Right forelimb (tissue), 1 donor: ENCODE measurements at regions not wholly inside any gene's neighbourhood (a gene's known extent, or its start where the extent isn't known, plus 50 kb on each side); places are given as distances from the start of the nearest gene placed in this dataset.

ENCODE experiments used
- DNase-seq: peaks from one replicate; pipeline ENCODE4 v3.0.0-alpha.2; 2018

DNA sequence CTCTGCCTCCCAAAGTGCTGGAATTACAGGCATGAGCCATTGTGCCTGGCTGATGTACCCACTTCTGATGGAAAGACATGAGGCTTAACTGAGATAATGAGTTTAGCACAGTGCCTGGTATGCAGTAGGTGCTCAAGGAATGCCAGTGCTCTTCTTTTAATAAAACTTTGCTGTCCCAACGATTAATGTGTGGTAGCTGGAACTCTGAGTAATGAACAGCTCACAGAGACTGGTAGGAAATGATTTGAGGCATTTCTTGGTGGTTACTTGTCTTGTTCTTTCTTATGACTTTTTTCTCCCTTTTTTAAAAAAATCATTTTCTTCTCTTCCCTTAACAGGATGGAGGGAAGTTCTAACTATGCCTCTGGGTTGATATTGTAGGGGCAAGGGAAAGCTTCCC lies 235.7 kb upstream of the PWP1 start:
- DNase-seq, result no peak

DNA sequence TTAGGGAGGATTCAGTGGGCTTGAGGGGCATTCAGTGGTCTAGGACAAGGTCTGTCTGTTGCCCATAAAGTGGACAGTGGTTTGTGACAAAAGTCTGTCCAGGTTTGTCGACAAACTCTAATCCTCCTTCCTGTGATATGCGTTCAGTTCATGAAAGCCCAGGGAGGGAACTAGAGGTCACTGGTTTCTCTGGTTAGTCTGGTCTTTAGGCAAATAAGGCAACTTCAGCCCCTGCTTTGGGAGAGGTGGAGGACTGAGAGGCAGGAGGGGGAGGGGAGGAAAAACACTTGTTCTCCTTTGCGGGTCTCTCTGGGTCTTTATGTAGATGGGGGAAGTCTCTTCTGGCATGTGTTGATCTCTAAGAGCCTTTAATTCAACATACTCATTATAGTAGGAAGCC lies 235.1 kb upstream of the PWP1 start:
- DNase-seq, result no peak

DNA sequence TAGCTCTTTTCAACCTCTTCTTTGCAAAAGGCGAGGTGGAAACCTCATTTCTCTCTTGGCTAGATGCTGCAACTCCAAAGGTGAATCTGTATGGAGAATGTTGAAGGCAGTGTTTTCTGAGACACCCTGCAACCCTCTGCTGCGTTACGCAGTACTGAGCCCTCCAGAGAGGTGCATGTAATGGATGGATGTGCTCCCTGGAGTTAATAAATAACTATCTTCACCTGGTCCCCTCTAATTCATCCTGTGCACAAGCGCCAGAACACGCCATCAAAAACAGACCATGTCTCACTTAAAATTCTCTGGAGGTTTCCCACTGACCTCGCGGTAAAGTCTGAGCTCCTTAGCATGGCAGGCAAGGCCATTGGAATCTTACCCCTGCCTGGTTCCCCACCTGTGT lies 234.4 kb upstream of the PWP1 start:
- DNase-seq, result no peak

DNA sequence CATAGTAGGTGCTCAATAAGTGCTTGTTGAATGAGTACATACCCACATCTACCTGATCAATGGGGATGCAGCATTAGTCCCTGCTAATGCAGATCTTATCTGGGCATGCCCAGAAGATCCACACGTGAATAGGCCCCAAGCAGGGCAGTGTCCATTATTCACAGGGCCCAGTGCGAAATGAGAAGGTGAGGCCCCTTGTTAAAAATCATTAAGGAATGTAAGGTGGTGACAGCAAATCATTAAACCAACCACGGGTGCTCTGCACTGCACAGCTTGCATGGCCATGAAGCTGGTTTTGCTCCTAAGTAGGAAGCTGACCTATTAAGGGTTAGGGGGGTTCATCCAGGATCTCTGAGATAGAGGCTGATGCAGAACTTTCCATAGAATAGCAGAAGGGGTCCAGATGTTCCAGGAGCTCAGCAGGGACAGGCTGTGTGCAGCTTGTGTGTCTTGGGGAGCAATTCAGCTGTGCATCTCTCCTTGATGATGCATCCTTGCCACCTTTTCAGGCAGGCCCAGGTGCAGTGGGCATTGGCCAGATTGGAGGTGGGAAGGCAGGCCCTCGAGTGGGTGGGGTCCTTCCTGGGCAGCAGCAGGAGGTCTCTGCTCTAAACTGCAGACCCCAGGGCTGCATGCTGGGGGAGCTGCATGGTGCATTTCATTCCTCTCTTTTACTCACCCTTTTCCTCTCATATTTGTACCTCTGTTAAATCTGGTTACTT lies 231.3 kb upstream of the PWP1 start:
- no peak for DNase-seq

DNA sequence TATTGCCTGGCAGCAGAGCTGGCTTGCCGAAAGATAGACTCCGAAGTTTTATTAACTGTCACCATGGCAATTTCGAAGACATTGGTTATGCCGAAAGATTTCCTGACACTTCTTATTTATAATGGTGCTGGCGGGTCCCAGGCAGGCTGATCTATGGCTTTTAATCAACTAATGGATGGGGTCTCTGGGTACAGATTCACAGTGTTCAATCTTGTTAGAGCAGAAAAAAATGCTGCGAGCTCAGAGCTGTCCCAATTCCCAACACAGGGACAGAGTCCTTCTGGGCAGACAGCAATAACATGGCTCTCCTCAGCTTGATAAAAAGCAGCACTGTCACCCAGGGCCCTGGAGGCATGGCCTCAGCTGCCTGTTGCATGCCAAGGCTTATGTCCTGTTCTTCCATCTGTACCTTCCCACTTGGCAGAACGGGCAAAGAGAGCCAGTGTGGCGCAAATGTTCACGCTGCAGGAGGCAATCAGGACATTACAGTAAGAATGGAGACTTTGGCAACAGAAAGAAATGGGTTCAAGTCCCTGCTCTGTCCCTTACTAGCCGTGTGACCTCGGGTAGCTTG lies 228.2 kb upstream of the PWP1 start:
- DNase-seq, result no peak

DNA sequence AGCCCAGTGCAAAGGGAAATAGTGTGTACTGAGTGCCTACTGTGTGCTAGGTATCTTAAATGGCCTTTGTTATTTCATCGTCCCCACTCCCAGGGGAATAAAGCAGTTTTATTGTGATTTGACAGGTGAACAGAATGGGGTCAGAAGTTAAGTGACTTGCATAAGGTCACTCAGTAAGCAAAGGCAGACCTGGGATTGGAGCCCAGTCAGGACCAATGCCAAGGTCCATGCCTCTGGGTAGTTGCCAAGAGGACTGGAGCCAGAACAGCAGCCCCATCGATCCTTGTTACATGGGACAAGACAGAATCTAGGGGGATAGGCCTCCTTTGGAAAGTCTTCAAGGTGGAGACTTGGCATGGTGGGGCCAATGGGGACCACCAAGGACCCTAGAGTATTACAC lies 227.4 kb upstream of the PWP1 start:
- no peak for DNase-seq

DNA sequence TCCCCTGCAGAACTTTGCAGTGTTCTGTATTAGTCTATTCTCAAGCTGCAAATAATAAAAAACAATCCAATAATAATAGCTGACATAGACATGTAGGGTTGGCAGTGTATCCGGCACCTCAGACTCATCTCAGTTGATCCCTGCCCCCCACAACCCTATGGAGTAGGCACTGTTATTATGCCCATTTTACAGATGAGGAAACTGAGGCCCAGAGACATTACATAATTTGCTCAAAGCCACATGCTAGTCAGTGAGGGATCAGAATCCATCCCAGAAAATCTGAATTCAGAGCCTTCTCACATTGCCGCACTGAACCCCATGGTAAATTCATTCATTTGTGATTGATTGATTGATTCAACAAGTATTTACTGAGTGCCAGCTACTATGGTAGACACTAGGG lies 226.6 kb upstream of the PWP1 start:
- DNase-seq, result no peak

DNA sequence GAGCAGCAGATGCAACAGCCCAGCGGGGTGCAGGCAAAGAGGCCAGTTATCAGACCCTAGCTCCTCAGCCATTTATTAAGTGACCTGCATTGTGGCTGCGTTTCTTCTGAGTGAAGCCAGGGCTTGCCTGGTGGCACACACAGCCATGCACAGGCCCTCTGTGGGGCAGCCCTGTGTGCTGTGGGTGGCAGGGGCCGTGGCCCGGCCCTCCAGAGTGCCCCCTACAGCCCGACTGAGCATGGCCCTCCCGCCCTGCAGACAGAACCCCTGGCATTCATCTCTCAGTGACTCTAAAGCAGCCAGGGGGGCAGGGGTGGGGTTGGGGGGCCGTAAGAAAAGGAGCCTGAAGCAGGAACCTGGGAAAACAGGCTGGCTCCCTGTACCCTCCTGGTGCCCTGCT lies 226.0 kb upstream of the PWP1 start:
- no peak for DNase-seq

DNA sequence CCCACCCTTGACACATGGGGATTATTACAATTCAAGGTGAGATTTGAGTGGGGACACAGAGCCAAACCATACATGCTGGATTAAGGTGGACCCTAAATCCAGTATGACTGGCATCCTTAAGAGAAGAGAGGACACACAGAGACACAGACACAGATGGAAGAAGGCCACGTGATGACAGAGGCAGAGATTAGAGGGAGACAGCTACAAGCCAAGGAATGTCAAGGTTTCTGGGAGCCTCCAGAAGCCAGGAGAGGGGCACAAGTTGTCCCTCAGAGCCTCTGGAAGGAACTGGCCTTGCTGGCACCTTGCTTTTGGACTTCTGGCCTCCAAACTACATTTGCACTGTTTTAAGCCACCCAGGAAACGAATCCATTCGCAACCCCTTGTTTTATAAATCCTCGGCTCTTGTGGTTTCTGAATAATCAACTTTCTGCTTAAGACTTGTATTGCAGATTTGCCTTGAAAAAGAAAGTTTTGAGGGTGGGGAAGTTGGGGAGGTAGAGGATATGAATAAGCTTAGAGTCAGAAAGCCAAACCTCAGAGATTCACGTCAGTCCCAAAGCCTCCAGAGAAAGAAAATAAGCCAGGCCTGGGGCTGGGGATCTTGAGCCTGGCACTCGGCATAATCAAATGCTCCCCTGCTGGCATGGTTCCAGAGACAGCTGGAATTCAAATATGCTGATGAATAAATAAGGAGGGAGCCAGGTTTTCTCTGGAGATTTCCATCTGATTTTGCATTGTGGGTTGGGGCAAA lies 224.2 kb upstream of the PWP1 start:
- no peak for DNase-seq

DNA sequence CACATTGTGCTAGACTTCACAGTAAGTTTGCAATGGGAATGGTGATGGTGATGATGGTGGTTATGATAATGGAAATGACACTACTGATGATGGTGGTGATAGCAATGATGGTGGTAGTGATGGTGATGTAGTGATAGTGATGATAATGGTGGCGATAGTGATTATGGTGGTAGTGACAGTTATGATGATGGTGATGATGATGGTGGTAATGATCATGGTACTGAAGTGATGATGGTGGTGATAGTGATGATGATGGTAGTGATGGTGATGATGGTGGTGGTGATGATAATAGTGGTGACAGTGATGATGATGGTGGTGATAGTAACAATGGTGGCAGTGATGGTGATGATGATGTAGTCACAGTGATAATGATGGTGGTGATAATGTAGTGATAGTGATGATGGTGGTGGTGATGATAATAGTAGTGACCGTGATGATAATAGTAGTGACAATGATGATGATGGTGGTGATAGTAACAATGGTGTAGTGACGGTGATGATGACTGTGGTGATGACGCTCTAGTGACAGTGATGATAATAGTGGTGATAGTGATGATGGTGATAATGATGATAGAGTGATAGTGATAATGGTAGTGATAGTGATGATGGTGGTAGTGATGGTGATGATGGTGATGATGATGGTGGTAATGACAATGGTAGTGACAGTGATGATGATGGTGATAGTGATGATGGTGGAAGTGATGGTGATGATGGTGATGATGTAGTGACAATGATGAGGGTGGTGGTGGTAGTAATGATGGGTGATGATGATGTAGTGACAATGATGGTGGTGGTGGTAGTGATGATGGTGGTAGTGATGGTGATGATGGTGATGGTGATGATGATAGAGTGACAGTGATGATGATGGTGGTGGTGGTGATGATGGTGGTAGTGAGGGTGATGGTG lies 222.9 kb upstream of the PWP1 start:
- DNase-seq, result no peak

DNA sequence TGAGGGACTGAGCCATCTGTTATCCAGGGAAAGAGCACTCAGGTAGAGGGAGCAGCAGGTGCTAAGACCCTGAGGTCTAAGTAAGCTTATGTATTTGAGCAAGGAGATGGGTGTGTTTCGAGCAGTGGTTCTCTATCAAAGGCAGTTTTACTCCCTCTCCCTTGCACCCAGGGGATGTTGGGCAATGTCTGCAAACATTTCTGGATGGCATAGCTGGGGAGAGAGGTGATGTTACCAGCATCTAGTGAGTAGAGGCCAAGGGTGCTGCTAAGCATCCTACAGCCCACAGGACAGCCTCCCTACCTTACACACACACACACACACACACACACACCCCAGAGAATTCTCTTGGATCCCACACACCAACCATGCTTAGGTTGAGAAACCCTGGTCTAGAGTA lies 221.0 kb upstream of the PWP1 start:
- no peak for DNase-seq

DNA sequence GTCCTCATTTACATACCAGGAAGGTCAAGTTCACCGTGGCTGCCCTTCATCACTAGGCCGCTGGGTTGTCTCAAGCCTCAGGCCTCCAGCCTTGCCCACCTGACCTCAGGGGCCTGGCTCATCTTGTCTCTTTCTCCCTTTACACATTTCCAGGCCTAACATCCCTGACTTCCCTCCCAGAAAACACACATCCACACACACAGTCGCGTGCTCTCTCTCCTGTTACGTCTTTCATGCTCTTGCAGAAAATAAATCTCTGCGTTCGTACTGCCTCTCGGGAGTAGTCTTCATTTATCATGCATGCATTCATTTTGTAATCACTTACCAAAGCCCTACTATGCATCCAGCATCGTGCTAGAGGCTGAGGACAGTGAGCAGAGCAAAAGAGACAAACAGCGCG lies 220.0 kb upstream of the PWP1 start:
- DNase-seq, result no peak

DNA sequence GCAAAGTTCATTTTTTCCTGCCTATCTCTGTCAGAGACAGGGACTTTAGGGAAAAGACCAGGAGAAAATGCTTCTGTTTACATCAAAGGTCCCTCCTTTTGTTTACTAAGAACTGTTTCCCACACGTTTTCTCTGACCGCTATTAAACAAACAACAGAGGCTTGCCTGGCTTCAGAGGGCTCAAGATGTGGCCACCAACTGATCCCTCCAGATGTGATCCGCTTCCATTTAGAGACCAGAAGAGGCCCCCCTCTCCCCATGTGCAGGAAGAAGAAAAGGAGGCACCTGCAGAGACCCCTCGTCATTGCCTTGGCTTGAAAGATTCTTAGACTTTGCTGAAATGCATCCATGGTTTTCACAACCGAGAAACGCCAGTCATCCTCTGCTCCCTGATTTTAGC lies 217.9 kb upstream of the PWP1 start:
- no peak for DNase-seq

DNA sequence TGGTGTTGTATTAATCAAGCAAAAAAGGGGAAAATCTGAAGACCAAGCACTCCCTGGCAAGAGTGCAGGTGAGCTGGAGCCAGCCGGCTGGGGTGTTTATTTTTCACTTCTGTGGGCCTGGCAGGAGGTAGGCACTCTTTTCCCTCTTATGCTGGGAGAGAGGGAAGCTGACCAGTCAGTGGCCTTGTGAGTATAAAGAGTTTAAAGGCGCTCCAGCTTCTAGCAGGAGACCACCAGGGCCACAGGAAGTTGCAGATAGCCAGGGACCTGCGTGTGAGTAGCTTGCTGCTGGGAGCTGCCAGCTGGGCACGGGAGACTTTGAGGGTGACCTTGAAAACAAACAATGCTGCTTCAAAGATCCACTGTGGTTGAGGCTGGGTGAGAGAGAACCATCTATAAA lies 217.4 kb upstream of the PWP1 start:
- DNase-seq, result no peak

DNA sequence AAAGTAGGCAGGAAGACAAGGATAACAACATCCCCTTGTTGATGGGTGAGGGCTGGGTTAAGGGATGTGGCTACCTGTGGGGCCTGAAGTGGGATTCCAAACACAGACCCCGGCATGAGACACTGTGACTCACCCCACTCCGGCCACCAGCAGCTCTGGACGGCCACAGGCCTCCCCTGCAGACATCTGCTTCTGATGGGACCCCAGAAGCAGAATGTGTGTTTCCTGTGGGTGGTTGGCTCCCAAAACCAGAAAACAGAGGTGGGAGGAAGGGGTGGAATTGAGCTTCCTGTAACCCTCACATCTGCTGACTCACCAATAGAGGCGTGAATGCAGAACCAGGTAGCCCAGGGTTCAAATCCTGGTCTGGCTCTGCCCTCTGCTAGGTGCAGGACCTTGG lies 216.6 kb upstream of the PWP1 start:
- no peak for DNase-seq

DNA sequence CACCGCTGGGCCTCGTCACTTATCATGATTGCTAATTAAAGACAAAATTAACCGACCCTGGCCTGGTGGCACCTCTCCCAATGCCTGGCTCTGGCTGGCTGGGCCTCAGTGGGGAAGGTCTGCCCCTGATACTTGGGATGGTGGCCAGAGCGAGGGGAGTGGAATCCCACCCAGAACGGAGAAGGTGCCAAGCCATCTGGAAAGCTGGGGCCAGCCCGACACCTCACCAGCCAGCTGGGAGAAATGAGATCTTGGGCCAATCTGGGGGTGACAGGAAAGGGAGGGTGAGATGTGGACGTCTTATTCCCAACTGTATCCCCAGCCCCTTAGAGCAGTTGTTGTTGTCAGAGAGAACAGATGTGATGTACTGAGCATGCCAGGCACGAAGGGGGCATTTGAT lies 215.0 kb upstream of the PWP1 start:
- DNase-seq, result no peak

DNA sequence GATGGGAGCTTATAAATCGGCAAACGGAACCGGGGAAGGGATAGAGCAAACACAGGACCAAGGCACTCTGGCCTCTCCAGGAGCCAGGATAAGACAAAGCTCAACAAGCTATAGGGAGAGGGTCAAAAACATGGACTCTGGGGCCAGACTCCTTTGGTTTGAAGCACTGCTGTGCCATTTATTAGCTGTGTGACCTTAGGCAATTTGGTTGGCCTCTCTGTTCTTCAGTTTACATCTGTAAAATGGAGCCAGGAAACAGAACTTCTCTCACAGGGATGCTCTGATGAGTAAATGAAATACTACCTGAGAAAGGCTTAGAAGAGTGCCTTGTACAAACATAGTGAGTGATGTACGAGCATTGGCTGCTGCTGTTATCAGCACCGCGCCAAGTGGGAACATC lies 213.3 kb upstream of the PWP1 start:
- no peak for DNase-seq

DNA sequence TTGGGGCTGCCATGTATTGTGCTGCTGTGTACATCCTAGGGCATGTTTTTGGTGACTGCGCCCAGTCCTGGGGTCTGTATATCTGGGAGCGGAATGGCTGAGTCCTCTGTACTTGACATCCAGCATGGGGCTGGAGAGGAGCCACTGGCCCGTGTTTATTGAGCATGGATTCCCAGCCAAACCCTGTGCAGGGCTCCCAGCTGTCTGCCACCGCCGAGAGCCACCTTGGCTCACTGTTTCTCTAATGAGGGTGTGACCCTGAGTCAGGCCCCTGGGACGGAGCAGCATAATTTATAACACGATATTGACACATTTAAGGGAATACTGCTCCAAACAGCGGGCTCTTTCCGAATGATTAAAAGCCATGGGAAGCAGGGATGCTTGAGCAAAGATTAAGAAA lies 211.5 kb upstream of the PWP1 start:
- DNase-seq, result no peak

DNA sequence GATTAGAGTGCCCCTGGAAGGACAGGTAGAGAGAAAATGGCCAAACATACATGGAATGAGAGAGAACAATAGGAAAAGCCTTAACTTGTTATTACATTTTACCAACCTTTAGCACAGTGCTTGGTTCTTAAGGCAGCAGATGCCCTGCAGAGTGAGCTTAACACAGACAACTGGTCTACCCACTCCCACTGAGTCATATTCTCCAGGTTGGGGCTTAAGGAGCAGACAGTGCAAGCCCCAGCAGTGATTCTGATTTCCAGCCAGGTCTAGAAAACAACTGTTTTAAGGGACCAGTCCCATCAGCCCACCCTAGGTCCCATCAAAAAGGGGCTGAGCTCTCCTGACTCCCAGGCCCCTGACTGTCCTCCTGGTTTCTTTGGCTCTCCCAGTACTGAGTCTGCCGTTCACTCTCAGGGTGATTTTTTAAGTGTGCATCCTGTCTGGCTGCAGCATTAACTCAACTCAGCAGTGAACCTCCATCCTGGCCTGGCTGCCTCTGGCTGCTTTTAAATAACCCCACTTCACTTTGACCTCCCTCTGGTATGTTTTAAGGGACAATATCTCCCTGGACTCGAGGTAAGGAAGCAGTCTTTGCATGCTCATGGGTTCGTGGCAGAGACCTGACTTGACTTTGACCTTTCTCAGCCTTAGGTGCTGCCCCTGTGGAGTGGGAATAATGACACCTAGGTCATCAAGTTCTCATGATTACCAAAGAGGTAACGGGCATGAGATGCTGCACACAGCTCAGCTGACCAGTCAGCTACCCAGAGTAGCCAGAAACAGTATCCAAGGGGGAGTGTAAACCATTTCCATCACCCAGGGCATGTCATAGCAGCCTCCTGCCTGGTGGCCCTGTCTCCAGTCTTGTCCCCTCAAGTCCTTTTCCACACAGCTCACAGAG lies 210.7 kb upstream of the PWP1 start:
- no peak for DNase-seq

DNA sequence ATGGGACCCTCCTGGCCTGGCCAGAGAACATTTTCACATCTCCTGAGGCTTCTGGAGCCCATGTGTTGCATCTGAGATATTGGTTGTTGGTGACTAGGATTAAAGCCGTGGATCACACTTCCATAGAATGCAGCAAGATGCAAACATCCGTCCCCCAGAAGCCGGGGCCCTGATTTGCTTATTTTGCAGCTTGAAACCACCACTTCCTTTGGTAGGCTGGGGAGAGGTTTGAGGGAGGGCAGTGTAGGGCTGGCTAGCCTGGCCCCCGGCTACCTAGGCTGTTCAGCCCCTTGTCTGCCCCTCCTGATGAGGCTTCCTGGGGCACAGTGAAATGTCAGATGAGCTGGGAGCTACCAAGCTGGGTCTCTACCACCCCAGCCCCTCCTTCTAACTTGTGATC lies 209.7 kb upstream of the PWP1 start:
- DNase-seq, result no peak

DNA sequence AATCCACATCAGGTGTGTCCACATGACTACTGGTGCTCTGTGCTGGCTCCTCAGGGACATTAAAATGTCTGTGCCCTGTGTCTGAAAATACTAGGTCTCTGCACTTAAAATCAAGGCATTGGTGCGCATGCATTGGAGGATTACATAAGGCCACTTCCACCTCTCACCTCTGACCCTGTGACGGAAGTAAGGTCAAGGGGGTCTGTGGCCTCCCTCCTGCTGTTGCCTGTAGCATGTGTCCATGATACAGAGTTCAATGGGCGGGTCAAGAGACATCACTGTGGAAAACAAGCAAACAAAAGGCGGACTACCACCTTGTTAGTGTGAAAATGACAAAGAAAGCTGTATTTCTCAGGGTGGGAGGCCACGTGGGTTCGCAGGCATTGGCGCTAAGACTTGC lies 208.6 kb upstream of the PWP1 start:
- no peak for DNase-seq

DNA sequence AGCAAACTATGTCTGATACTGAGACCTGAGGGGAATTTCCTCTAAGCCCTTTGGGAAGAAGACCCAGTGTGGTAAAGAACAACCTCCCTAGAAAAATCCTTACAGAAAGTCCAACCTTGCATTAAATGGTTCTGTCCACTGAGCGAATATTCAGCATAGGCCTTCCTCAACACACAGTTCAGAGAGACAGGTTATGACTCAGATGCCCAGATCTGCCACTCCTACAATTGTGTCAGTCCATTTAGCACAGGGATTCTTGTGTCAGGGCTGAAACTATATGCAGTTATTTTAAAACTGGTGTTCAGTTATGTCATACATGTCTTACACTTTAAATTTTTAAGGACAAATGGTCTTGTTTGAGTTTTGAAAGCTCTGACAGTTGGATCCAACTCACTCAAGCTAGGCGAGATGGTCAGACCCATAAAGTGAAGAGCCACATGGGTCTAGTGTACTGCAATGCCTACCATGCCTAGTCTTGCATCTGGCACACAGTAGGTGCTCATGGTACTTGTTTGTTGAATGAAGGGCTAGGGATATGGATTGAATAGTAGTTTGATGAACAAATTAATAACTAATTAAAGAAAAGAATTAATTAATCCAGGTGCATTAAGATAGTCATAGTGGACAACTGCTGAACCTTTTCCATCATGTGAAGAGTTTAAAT lies 207.5 kb upstream of the PWP1 start:
- no peak for DNase-seq
